H1 (cell line): ENCODE measurements at regions not wholly inside any gene's neighbourhood (a gene's known extent, or its start where the extent isn't known, plus 50 kb on each side); places are given as distances from the start of the nearest gene placed in this dataset.

Experiments used
- CTCF ChIA-PET: fragments of 300-600 bp; sonication (Branson Sonifier 250); formaldehyde crosslinking; loops from one replicate; lab custom pipeline; 2021; ENCODE audit not compliant: partially characterized antibody; lab: Charles Lee
- POLR2A ChIA-PET: fragments of 300-600 bp; sonication (Branson Sonifier 250); formaldehyde crosslinking; loops from one replicate; lab custom pipeline; 2021; ENCODE audit warnings: inconsistent platforms; ENCODE audit not compliant: partially characterized antibody; lab: Charles Lee
- DNase-seq, 2 experiments: peaks; one replicate each; pipeline versions ENCODE4 v3.0.0 to v3.0.0-alpha.2; 2010 to 2022; ENCODE audit warnings: low spot score in 2 of 2, low read depth in 1 of 2, mixed read lengths in 1 of 2
- FAIRE-seq: peaks from 2 replicates; lab custom pipeline; 2011; peaks lifted over from hg19 to GRCh38; lab: Jason Lieb, UNC
- H2AFZ ChIP-seq: 2 replicates; pipeline ENCODE4 v1.8.1; 2012; ENCODE audit warnings: low read length, inconsistent platforms
- H2AK5ac ChIP-seq: 2 replicates; pipeline ENCODE4 v1.6.1; 2013; ENCODE audit warnings: low read depth, low read length
- H2BK120ac ChIP-seq: replicated peaks from 2 replicates; pipeline ENCODE3; 2013; ENCODE audit warnings: low read depth, low read length, inconsistent platforms
- H2BK12ac ChIP-seq: 2 replicates; pipeline ENCODE4 v1.6.1; 2013; ENCODE audit warnings: low read depth, low read length
- H2BK15ac ChIP-seq: 2 replicates; pipeline ENCODE4 v1.6.1; 2013; ENCODE audit warnings: low read length
- H2BK20ac ChIP-seq: 2 replicates; pipeline ENCODE4 v1.6.1; 2013; ENCODE audit warnings: low read length
- H2BK5ac ChIP-seq: 2 replicates; pipeline ENCODE4 v1.6.1; 2013; ENCODE audit warnings: low read depth, low read length
- H3K14ac ChIP-seq: 2 replicates; pipeline ENCODE4 v1.6.1; 2013; ENCODE audit warnings: inconsistent platforms; ENCODE audit not compliant: insufficient read length
- H3K18ac ChIP-seq: 2 replicates; pipeline ENCODE4 v1.6.1; 2013; ENCODE audit warnings: low read length; ENCODE audit errors: extremely low read depth
- H3K23ac ChIP-seq: 2 replicates; pipeline ENCODE4 v1.6.1; 2013; ENCODE audit warnings: inconsistent platforms; ENCODE audit not compliant: insufficient read length
- H3K23me2 ChIP-seq: 2 replicates; pipeline ENCODE4 v1.6.1; 2013; ENCODE audit warnings: low read depth, low read length
- H3K27ac ChIP-seq: 2 replicates; pipeline ENCODE4 v1.6.1; 2011; ENCODE audit warnings: low read depth, low read length, inconsistent platforms
- H3K27me3 ChIP-seq, 4 experiments: replicated peaks in 1 of 4; 1 replicate in 1 of 4; 2 replicates in 3 of 4; pipeline versions ENCODE4 v1.6.1 to v1.8.1; 2011 to 2013; ENCODE audit warnings: low read length in 3 of 4, mild to moderate bottlenecking in 3 of 4, inconsistent platforms in 2 of 4, mixed read lengths in 2 of 4, moderate library complexity in 1 of 4; ENCODE audit not compliant: control insufficient read depth in 3 of 4, insufficient read depth in 3 of 4; ENCODE audit errors: extremely low read depth in 1 of 4
- H3K36me3 ChIP-seq, 4 experiments: 2 replicates each; pipeline versions ENCODE4 v1.6.1 to v1.8.1; 2011 to 2013; ENCODE audit warnings: mild to moderate bottlenecking in 4 of 4, low read length in 3 of 4, moderate library complexity in 2 of 4, control low read depth in 1 of 4, inconsistent platforms in 1 of 4; ENCODE audit not compliant: insufficient read depth in 4 of 4, control insufficient read depth in 2 of 4
- H3K4ac ChIP-seq: replicated peaks from 2 replicates; pipeline ENCODE3; 2013; ENCODE audit warnings: low read length, low read depth, mixed read lengths, inconsistent platforms; ENCODE audit not compliant: insufficient read length
- H3K4me1 ChIP-seq, 4 experiments: replicated peaks in 1 of 4; 1 replicate in 1 of 4; 2 replicates in 3 of 4; pipeline versions ENCODE4 v1.6.1 to v1.8.1; 2011 to 2013; ENCODE audit warnings: low read length in 3 of 4, inconsistent platforms in 2 of 4, mixed read lengths in 1 of 4; ENCODE audit not compliant: insufficient read depth in 4 of 4, control insufficient read depth in 3 of 4
- H3K4me2 ChIP-seq, 2 experiments: 2 replicates each; pipeline versions ENCODE4 v1.6.1 to v1.8.1; 2011 to 2013; ENCODE audit warnings: low read depth in 2 of 2, low read length in 2 of 2, control low read depth in 1 of 2, inconsistent platforms in 1 of 2, mild to moderate bottlenecking in 1 of 2; ENCODE audit not compliant: insufficient read depth in 1 of 2
- H3K4me3 ChIP-seq, 4 experiments: fragments of 200-600, 300-600 bp in 1 of 4; sonication (generic), shearing (Covaris generic), sonication (Bioruptor Twin) in 1 of 4; 2 replicates each; pipeline versions ENCODE4 v1.5.1 to v1.8.1; 2011 to 2016; ENCODE audit warnings: low read length in 4 of 4, low read depth in 3 of 4, control low read depth in 2 of 4, inconsistent platforms in 2 of 4, mild to moderate bottlenecking in 2 of 4, mixed read lengths in 1 of 4, moderate library complexity in 1 of 4; ENCODE audit not compliant: insufficient read depth in 2 of 4; ENCODE audit errors: extremely low read depth in 1 of 4
- H3K56ac ChIP-seq: replicated peaks from 2 replicates; pipeline ENCODE3; 2013; ENCODE audit warnings: low read depth, mild to moderate bottlenecking, mixed read lengths, low read length, inconsistent platforms; ENCODE audit not compliant: insufficient read length
- H3K79me1 ChIP-seq: 2 replicates; pipeline ENCODE4 v1.6.1; 2013; ENCODE audit warnings: low read depth, low read length, control low read depth
- H3K79me2 ChIP-seq, 2 experiments: 2 replicates each; pipeline versions ENCODE4 v1.6.1 to v1.8.1; 2012 to 2013; ENCODE audit warnings: low read length in 2 of 2, mild to moderate bottlenecking in 2 of 2, inconsistent platforms in 1 of 2; ENCODE audit not compliant: insufficient read depth in 2 of 2, control insufficient read depth in 1 of 2
- H3K9ac ChIP-seq, 4 experiments: replicated peaks in 1 of 4; 1 replicate in 1 of 4; 2 replicates in 3 of 4; pipeline versions ENCODE4 v1.6.1 to v1.8.1; 2011 to 2013; ENCODE audit warnings: low read depth in 3 of 4, low read length in 3 of 4, control low read depth in 2 of 4, mild to moderate bottlenecking in 2 of 4, moderate library complexity in 2 of 4, inconsistent platforms in 1 of 4; ENCODE audit errors: extremely low read depth in 1 of 4
- H3K9me3 ChIP-seq, 2 experiments: 2 replicates each; pipeline versions ENCODE4 v1.6.1 to v1.8.1; 2012 to 2013; ENCODE audit warnings: mild to moderate bottlenecking in 2 of 2, moderate library complexity in 2 of 2, control low read depth in 1 of 2, inconsistent platforms in 1 of 2, low read depth in 1 of 2, low read length in 1 of 2, mixed read lengths in 1 of 2; ENCODE audit not compliant: insufficient read depth in 2 of 2
- H4K20me1 ChIP-seq, 2 experiments: replicated peaks in 1 of 2; 2 replicates each; pipeline versions ENCODE3 to v1.8.1; 2011 to 2013; ENCODE audit warnings: inconsistent platforms in 2 of 2, low read length in 2 of 2, mild to moderate bottlenecking in 1 of 2; ENCODE audit not compliant: insufficient read depth in 2 of 2, control insufficient read depth in 1 of 2
- H4K5ac ChIP-seq: 2 replicates; pipeline ENCODE4 v1.6.1; 2013; ENCODE audit warnings: low read length, low read depth, mixed read lengths, inconsistent platforms; ENCODE audit not compliant: insufficient read length
- H4K8ac ChIP-seq: 2 replicates; pipeline ENCODE4 v1.8.0; 2013; ENCODE audit warnings: mild to moderate bottlenecking, moderate library complexity, low read length, inconsistent platforms; ENCODE audit not compliant: insufficient read depth; ENCODE audit errors: extremely low read depth
- H4K91ac ChIP-seq: replicated peaks from 2 replicates; pipeline ENCODE3; 2013; ENCODE audit warnings: low read length, mixed read lengths, inconsistent platforms; ENCODE audit not compliant: insufficient read length
- CHD1 ChIP-seq: IDR thresholded peaks from 2 replicates; pipeline ENCODE4 v1.6.1; 2012; ENCODE audit warnings: low read depth, low read length, improper control_type of control experiment
- CTBP2 ChIP-seq: IDR thresholded peaks from 2 replicates; pipeline ENCODE4 v1.7.0; 2011; ENCODE audit warnings: borderline replicate concordance, mild to moderate bottlenecking, moderate library complexity, mixed read lengths, low read length; ENCODE audit not compliant: insufficient read depth, insufficient read length
- GABPA ChIP-seq: IDR thresholded peaks from 2 replicates; pipeline ENCODE4 v1.6.1; 2011; ENCODE audit warnings: mild to moderate bottlenecking, low read length, moderate library complexity, borderline replicate concordance; ENCODE audit not compliant: insufficient read depth
- RAD21 ChIP-seq, 2 experiments: IDR thresholded peaks in 1 of 2; conservative IDR thresholded peaks in 1 of 2; 2 replicates each; pipeline ENCODE4 v1.6.1; 2011; ENCODE audit warnings: low read depth in 2 of 2, low read length in 2 of 2, improper control_type of control experiment in 1 of 2, inconsistent platforms in 1 of 2, mild to moderate bottlenecking in 1 of 2, moderate library complexity in 1 of 2
- RXRA ChIP-seq: IDR thresholded peaks from 2 replicates; pipeline ENCODE4 v1.6.1; 2011; ENCODE audit warnings: low read depth, mild to moderate bottlenecking, low read length, moderate library complexity; ENCODE audit not compliant: insufficient read depth
- SP1 ChIP-seq: IDR thresholded peaks from 2 replicates; pipeline ENCODE4 v1.6.1; 2011; ENCODE audit warnings: low read depth, low read length
- TBP ChIP-seq: IDR thresholded peaks from 2 replicates; pipeline ENCODE4 v1.6.1; 2011; ENCODE audit warnings: low read depth, low read length, improper control_type of control experiment
- WGBS, 2 experiments: shearing (Covaris generic) in 1 of 2; methylation state at CpG; one replicate each; pipeline versions ENCODE4 v1.1.6 to v1.1.7; 2013 to 2015; ENCODE audit warnings: low lambda C conversion rate in 2 of 2, mixed read lengths in 2 of 2, inconsistent platforms in 1 of 2, low coverage in 1 of 2, missing lambda C conversion rate in 1 of 2; ENCODE audit not compliant: insufficient replicate concordance in 2 of 2, insufficient coverage in 1 of 2, insufficient read length in 1 of 2; ENCODE audit errors: extremely low coverage in 1 of 2, missing lambda C conversion rate in 1 of 2; 5-methylcytosine and 5-hydroxymethylcytosine counted together
- TF ChIP-seq, protein P1 (sequence below): IDR thresholded peaks from 2 replicates; pipeline ENCODE4 v1.6.1; 2011; ENCODE audit warnings: low read depth, mild to moderate bottlenecking, low read length; ENCODE audit not compliant: insufficient read depth

DNA sequence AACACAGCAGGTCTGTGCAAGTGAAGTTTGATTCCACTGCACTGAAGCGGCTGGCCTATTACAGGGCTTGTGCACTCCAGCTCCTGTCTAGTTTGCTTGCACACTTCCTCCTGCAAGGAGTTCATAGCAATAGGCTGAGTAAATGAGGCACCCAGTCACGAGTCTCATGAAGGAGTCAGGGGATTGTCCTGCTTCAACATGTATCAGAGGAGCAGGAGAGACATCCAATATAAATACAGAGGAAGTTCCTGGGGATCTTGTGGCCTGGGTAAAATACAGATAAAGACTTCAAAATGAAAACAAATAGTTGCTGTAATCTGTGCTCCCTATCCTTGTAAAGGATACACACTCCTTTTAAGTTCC, 259.9 kb downstream of the SLITRK1 start:
- no peaks in the 10 kb centered on the region for H3K23me2 ChIP-seq
- no peak overlapping the region for H3K4me2 ChIP-seq
- H3K9ac ChIP-seq, result no peak overlapping the region
- no peaks in the 10 kb centered on the region for H3K79me2 ChIP-seq
- no peak overlapping the region for H3K4ac ChIP-seq
- H3K4me3 ChIP-seq, result no peak overlapping the region
- H2BK120ac ChIP-seq, result no peak overlapping the region
- no peak overlapping the region for H4K5ac ChIP-seq
- H3K27ac ChIP-seq, result no peak overlapping the region
- POLR2A ChIA-PET, result no interaction called here
- FAIRE-seq (no peak), DNase-seq (no peak)
- H3K27me3 ChIP-seq, result no peaks in the 10 kb centered on the region
- H2BK12ac ChIP-seq, result no peak overlapping the region
- CTCF ChIA-PET, result no interaction called here
- no peaks in the 10 kb centered on the region for H3K4me1 ChIP-seq
- no peak overlapping the region for H2BK5ac ChIP-seq
- no peak overlapping the region for H3K14ac ChIP-seq
- H3K79me1 ChIP-seq, result no peaks in the 10 kb centered on the region
- no peak overlapping the region for H2BK15ac ChIP-seq
- no peak overlapping the region for H4K91ac ChIP-seq
- H3K36me3 ChIP-seq, result no peaks in the 10 kb centered on the region
- H2AFZ ChIP-seq, result peak overlapping the region; percentile 76; the same call in 1 of the 2 replicates
- no peak overlapping the region for H3K23ac ChIP-seq
- H3K56ac ChIP-seq, result no peak overlapping the region
- no peak overlapping the region for H3K18ac ChIP-seq
- TF ChIP-seq GABPA (no peak), CTBP2 (no peak), TBP (no peak), RXRA (no peak), RAD21 (IDR thresholded peaks at IDR 0.05 in 1 of 2, conservative IDR thresholded peaks at IDR 0.05 in 1 of 2; ENCODE audit: low read depth in 2 of 2, low read length in 2 of 2) (no peak), SP1 (no peak), CHD1 (no peak)
- TF ChIP-seq, protein P1, sequence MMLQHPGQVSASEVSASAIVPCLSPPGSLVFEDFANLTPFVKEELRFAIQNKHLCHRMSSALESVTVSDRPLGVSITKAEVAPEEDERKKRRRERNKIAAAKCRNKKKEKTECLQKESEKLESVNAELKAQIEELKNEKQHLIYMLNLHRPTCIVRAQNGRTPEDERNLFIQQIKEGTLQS, result no peak
- no peaks in the 10 kb centered on the region for H3K9me3 ChIP-seq
- H2AK5ac ChIP-seq, result no peak overlapping the region
- no peaks in the 10 kb centered on the region for H4K20me1 ChIP-seq
- no peak overlapping the region for H2BK20ac ChIP-seq
- no peak overlapping the region for H4K8ac ChIP-seq
- 84% methylated on average over 2 of the region's 2 CpGs; no CpG with 5 or more reads in 1 of the 2 experiments for WGBS, 2 experiments
